AG04449 (cell line): ENCODE measurements at regions not wholly inside any gene's neighbourhood (a gene's known extent, or its start where the extent isn't known, plus 50 kb on each side); places are given as distances from the start of the nearest gene placed in this dataset.

Experiments used
- CTCF ChIA-PET: fragments of 350-600 bp; formaldehyde crosslinking; extraction: SDS; loops from one replicate; lab custom pipeline; 2021; ENCODE audit warnings: antibody characterized with exemption; lab: Yijun Ruan, JAX
- POLR2A ChIA-PET: fragments of 400-600, 350-600 bp; formaldehyde crosslinking; extraction: SDS; loops from one replicate; lab custom pipeline; 2020; ENCODE audit warnings: antibody characterized with exemption, inconsistent platforms; lab: Yijun Ruan, JAX
- DNase-seq: peaks from one replicate; pipeline ENCODE4 v3.0.0-alpha.2; 2010; ENCODE audit warnings: low read depth, low spot score
- H3K4me3 ChIP-seq: 2 replicates; pipeline ENCODE4 v1.5.1; 2011; ENCODE audit warnings: low read depth, mild to moderate bottlenecking, control low read depth, low read length
- TF ChIP-seq, protein P1 (sequence below): IDR thresholded peaks from one replicate; pipeline ENCODE4 v1.5.1; 2011; ENCODE audit warnings: mild to moderate bottlenecking, moderate library complexity, low read length, control low read depth, inconsistent platforms; ENCODE audit not compliant: insufficient read depth; ENCODE audit errors: missing control alignments

- CTCF ChIA-PET, result no interaction called here
These were observed 246.9 kb upstream of the IRF2BP2 start for GRCh38 chr1:234856845-234857245.

DNA sequence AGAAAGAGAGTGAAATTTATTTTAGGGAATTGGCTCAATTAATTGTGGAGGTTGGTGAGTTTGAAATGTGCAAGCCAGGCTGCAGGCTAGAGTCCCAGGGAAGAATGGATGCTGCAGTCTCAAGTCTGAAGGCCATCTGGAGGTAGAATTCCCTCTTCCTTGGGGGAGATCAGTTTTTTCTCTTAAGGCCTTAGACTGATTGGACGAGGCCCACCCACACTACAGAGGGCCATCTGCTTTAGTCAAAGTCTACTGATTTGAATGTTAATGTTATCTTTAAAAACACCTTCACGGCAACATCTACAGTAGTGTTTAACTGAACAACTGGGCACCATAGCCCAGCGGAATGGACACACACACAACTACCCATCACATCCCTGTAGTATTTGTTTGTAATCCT lies 245.9 kb upstream of the IRF2BP2 start:
- ChIA-PET POLR2A (no interaction called here), CTCF (no interaction called here)
- TF ChIP-seq, protein P1, sequence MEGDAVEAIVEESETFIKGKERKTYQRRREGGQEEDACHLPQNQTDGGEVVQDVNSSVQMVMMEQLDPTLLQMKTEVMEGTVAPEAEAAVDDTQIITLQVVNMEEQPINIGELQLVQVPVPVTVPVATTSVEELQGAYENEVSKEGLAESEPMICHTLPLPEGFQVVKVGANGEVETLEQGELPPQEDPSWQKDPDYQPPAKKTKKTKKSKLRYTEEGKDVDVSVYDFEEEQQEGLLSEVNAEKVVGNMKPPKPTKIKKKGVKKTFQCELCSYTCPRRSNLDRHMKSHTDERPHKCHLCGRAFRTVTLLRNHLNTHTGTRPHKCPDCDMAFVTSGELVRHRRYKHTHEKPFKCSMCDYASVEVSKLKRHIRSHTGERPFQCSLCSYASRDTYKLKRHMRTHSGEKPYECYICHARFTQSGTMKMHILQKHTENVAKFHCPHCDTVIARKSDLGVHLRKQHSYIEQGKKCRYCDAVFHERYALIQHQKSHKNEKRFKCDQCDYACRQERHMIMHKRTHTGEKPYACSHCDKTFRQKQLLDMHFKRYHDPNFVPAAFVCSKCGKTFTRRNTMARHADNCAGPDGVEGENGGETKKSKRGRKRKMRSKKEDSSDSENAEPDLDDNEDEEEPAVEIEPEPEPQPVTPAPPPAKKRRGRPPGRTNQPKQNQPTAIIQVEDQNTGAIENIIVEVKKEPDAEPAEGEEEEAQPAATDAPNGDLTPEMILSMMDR, result no peak

More at GRCh38 chr1:234856845-234857245, 246.9 kb upstream of the IRF2BP2 start:
- no peak overlapping the region for H3K4me3 ChIP-seq
- POLR2A ChIA-PET, result no interaction called here
- DNase-seq, result no peak
- TF ChIP-seq, protein P1, result no peak

DNA sequence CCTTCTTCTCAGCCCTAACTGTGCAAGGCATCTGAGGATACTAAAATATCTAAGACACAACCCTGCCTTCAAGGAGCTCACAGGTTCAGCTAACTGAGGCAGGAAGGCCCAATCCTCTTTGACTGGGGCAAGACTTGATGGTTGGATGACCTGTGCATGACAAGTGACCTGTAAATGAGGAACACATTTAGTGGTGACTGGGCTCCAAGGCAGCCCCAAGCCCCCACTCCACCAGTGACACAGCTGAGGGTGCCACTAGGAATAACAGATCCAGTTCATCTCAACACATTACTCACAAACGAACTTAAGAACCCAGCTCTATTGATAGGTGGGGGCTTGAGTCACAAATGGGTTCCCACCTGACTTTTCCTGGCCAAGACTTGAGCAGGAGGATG lies 244.7 kb upstream of the IRF2BP2 start:
- POLR2A ChIA-PET, result interaction anchor here (0.8 kb wide), 1 partner anchor 74 kb away, joined by 3 read pairs; no protein-coding TSS in a partner anchor
- TF ChIP-seq, protein P1, result no peak
- CTCF ChIA-PET, result interaction anchor here (0.8 kb wide), 1 partner anchor 9 kb away, joined by 3 read pairs; no protein-coding TSS in a partner anchor
- DNase-seq, result no peak
- no peak overlapping the region for H3K4me3 ChIP-seq

More for the DNA sequence above, 245.9 kb upstream of the IRF2BP2 start:
- DNase-seq, result no peak
- H3K4me3 ChIP-seq, result no peak overlapping the region

GRCh38 chr1:234853906-234854644 lies 244.1 kb upstream of the IRF2BP2 start:
- TF ChIP-seq, protein P1, result no peak
- no peak overlapping the region for H3K4me3 ChIP-seq
- POLR2A ChIA-PET, result no interaction called here
- CTCF ChIA-PET, result interaction anchor here (0.8 kb wide), 1 partner anchor 9 kb away, joined by 3 read pairs; no protein-coding TSS in a partner anchor
- no peak for DNase-seq

GRCh38 chr1:234852659-234853058 lies 242.7 kb upstream of the IRF2BP2 start:
- no peak for DNase-seq
- CTCF ChIA-PET, result interaction anchor here (0.8 kb wide), 1 partner anchor 12 kb away, joined by 3 read pairs; no protein-coding TSS in a partner anchor
- POLR2A ChIA-PET, result no interaction called here
- no peak overlapping the region for H3K4me3 ChIP-seq
- TF ChIP-seq, protein P1, result no peak

DNA sequence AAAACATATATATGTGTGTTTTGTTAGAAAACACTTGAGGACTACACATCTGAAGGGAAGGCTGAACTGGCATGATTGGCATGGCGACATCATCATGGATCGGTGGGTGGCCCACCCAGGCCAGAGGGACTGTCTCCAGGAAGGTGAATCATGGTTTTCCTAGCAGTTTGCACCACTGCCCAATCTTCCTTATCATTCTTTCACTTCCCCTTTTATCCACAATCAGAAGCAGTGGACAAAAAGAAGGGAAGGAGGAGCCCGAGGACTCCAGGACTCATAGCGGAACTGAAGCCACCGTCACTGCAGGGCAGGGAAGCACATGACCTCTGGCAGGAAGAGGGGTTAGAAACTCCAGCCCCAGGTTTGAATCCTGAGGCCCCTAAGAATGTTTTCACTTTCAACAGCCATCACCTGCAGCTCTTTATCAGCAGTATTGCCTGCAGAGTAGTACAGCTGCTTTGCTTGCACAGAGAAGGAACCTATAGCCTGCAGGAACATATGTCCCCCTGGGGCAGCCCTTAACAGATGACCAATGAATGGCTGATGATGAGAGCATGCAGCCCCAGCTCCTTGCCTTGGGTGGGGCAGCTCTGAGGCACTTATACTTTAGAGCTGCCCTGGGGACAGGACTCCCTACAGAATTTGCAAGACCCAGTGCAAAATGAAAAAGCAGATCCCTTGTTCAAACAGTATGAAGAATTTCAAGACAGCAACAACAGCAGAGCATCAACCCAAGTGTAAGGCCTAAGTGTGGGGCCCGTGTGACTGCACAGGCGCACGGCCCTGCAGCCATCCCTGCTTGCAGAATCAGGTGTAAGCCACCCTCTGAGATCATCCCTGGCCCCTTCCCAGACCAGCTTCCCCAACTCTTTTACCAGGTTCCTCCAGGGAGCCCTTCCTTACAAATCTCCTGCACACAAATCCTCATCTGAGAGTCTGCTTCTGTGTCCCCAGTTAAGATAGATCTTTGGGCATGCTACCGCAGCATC lies 241.8 kb upstream of the IRF2BP2 start:
- ChIA-PET CTCF (interaction anchor here (0.8 kb wide), 1 partner anchor 11 kb away, joined by 3 read pairs; no protein-coding TSS in a partner anchor), POLR2A (no interaction called here)
- H3K4me3 ChIP-seq, result no peak overlapping the region
- TF ChIP-seq, protein P1, result no peak
- no peak for DNase-seq
